ENCODE measurements at regions not wholly inside any gene's neighbourhood (a gene's known extent, or its start where the extent isn't known, plus 50 kb on each side); places are given as distances from the start of the nearest gene placed in this dataset.
"Not testable (repeated sequence)": the region's sequence is repeated elsewhere in the genome, so short reads cannot be mapped to it uniquely, and the experiment has no call there.

DNA sequence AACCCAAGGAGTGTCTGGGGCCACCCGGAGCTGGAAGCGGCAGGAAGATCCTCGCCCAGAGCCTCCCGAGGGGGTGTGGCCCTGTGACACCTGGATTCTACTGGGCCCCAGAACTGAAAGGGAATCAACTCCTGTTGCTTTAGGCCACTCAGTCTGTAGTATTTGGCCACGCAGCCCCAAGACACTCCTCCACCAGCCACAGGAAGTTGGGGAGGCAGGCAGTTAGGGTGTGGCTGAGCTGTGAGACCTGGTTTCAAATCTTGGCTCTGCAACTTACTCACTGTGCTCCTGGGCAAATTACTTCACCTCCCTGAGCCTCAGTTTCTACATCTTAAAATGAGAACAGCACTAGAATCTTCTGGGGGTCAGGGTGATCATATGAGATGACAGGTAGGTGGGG, 119.8 kb upstream of the PPP1R26 start:
- H3K9me3 ChIP-seq (ENCODE audit: control extremely low read depth in 1 of 5, control insufficient read depth in 4 of 5, insufficient read depth in 2 of 5, low read depth in 1 of 5, low read length in 4 of 5): peaks cover 0 to 2% (median 0%) of the 10 kb centered on the region in 5 experiments
- H3K27ac ChIP-seq (ENCODE audit: insufficient read depth in 1 of 2, low read depth in 1 of 2, low read length in 2 of 2, poor library complexity in 1 of 2, severe bottlenecking in 2 of 2): no peak overlapping the region
- H3K4me3 ChIP-seq (ENCODE audit: control insufficient read depth in 1 of 7, extremely low read depth in 1 of 7, insufficient read depth in 4 of 7, low read depth in 2 of 7, low read length in 6 of 7): no peak overlapping the region
- DNase-seq: no peak
- WGBS (ENCODE audit: insufficient coverage): 85% methylated on average over 5 of the region's 5 CpGs
- ChIA-PET CTCF (no interaction called here), POLR2A (no interaction called here)
- H3K27me3 ChIP-seq (replicated peaks in 2 of 5; ENCODE audit: control insufficient read depth in 4 of 5, insufficient read depth in 5 of 5, low read length in 4 of 5): peaks cover 0 to 5% (median 0%) of the 10 kb centered on the region in 5 experiments
- H3K4me1 ChIP-seq (ENCODE audit: control extremely low read depth in 1 of 4, control insufficient read depth in 4 of 4, insufficient read depth in 4 of 4, low read length in 3 of 4): no peaks in the 10 kb centered on the region
- H3K36me3 ChIP-seq (ENCODE audit: control insufficient read depth in 4 of 4, insufficient read depth in 4 of 4, low read length in 3 of 4): no peaks in the 10 kb centered on the region

GRCh38 chr9:135360617-135361016, 119.0 kb upstream of the PPP1R26 start:
- POLR2A ChIA-PET: no interaction called here

DNA sequence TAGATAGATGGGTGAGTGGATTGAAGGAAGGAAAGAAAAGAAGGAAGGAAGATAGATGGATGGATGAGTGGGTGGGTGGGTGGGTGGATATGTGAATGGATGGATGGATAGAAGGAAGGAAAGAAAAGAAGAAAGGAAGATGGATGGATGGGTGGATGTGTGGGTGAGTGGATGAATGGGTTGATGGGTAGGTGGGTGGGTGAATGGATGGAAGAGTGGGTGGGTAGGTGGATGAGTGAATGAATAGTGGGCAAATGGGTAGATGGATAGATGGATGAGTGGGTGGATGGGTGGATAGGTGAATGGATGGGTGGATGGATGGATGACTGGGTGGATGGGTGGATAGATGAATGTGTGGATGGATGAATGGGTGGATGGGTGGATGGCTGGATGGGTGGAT, 117.9 kb upstream of the PPP1R26 start:
- DNase-seq; H3K4me3 ChIP-seq (ENCODE audit: control insufficient read depth in 1 of 7, extremely low read depth in 1 of 7, insufficient read depth in 4 of 7, low read depth in 2 of 7, low read length in 6 of 7); POLR2A ChIA-PET; H3K36me3 ChIP-seq (ENCODE audit: control insufficient read depth in 4 of 4, insufficient read depth in 4 of 4, low read length in 3 of 4); H3K9me3 ChIP-seq (ENCODE audit: control extremely low read depth in 1 of 5, control insufficient read depth in 4 of 5, insufficient read depth in 2 of 5, low read depth in 1 of 5, low read length in 4 of 5); H3K27me3 ChIP-seq (replicated peaks in 2 of 5; ENCODE audit: control insufficient read depth in 4 of 5, insufficient read depth in 5 of 5, low read length in 4 of 5); CTCF ChIA-PET; H3K27ac ChIP-seq (ENCODE audit: insufficient read depth in 1 of 2, low read depth in 1 of 2, low read length in 2 of 2, poor library complexity in 1 of 2, severe bottlenecking in 2 of 2); H3K4me1 ChIP-seq (ENCODE audit: control extremely low read depth in 1 of 4, control insufficient read depth in 4 of 4, insufficient read depth in 4 of 4, low read length in 3 of 4): not testable (repeated sequence)

More at GRCh38 chr9:135360617-135361016, 119.0 kb upstream of the PPP1R26 start:
- CTCF ChIA-PET: no interaction called here
- Histone ChIP-seq H3K36me3 (ENCODE audit: control insufficient read depth in 4 of 4, insufficient read depth in 4 of 4, low read length in 3 of 4) (no peaks in the 10 kb centered on the region), H3K4me3 (ENCODE audit: control insufficient read depth in 1 of 7, extremely low read depth in 1 of 7, insufficient read depth in 4 of 7, low read depth in 2 of 7, low read length in 6 of 7) (no peak overlapping the region), H3K27me3 (replicated peaks in 2 of 5; ENCODE audit: control insufficient read depth in 4 of 5, insufficient read depth in 5 of 5, low read length in 4 of 5) (peaks cover 0 to 7% (median 0%) of the 10 kb centered on the region in 5 experiments), H3K4me1 (ENCODE audit: control extremely low read depth in 1 of 4, control insufficient read depth in 4 of 4, insufficient read depth in 4 of 4, low read length in 3 of 4) (no peaks in the 10 kb centered on the region), H3K27ac (ENCODE audit: insufficient read depth in 1 of 2, low read depth in 1 of 2, low read length in 2 of 2, poor library complexity in 1 of 2, severe bottlenecking in 2 of 2) (no peak overlapping the region), H3K9me3 (ENCODE audit: control extremely low read depth in 1 of 5, control insufficient read depth in 4 of 5, insufficient read depth in 2 of 5, low read depth in 1 of 5, low read length in 4 of 5) (peaks cover 0 to 2% (median 0%) of the 10 kb centered on the region in 5 experiments)
- DNase-seq: no peak
- WGBS (ENCODE audit: insufficient coverage): 86% methylated on average over 4 of the region's 7 CpGs

- H3K4me1 ChIP-seq (ENCODE audit: control extremely low read depth in 1 of 4, control insufficient read depth in 4 of 4, insufficient read depth in 4 of 4, low read length in 3 of 4): no peaks in the 10 kb centered on the region
- WGBS (ENCODE audit: insufficient coverage): 82% methylated on average over 6 of the region's 7 CpGs
- ChIA-PET CTCF (no interaction called here), POLR2A (no interaction called here)
- H3K27ac ChIP-seq (ENCODE audit: insufficient read depth in 1 of 2, low read depth in 1 of 2, low read length in 2 of 2, poor library complexity in 1 of 2, severe bottlenecking in 2 of 2): no peak overlapping the region
- DNase-seq: no peak
- H3K9me3 ChIP-seq (ENCODE audit: control extremely low read depth in 1 of 5, control insufficient read depth in 4 of 5, insufficient read depth in 2 of 5, low read depth in 1 of 5, low read length in 4 of 5): peaks cover 0 to 2% (median 0%) of the 10 kb centered on the region in 5 experiments
- H3K27me3 ChIP-seq (replicated peaks in 2 of 5; ENCODE audit: control insufficient read depth in 4 of 5, insufficient read depth in 5 of 5, low read length in 4 of 5): peaks cover 0 to 7% (median 0%) of the 10 kb centered on the region in 5 experiments
- no peaks in the 10 kb centered on the region for H3K36me3 ChIP-seq (ENCODE audit: control insufficient read depth in 4 of 4, insufficient read depth in 4 of 4, low read length in 3 of 4)
- no peak overlapping the region for H3K4me3 ChIP-seq (ENCODE audit: control insufficient read depth in 1 of 7, extremely low read depth in 1 of 7, insufficient read depth in 4 of 7, low read depth in 2 of 7, low read length in 6 of 7)
Measured at GRCh38 chr9:135363596-135363995, 116.0 kb upstream of the PPP1R26 start.

DNA sequence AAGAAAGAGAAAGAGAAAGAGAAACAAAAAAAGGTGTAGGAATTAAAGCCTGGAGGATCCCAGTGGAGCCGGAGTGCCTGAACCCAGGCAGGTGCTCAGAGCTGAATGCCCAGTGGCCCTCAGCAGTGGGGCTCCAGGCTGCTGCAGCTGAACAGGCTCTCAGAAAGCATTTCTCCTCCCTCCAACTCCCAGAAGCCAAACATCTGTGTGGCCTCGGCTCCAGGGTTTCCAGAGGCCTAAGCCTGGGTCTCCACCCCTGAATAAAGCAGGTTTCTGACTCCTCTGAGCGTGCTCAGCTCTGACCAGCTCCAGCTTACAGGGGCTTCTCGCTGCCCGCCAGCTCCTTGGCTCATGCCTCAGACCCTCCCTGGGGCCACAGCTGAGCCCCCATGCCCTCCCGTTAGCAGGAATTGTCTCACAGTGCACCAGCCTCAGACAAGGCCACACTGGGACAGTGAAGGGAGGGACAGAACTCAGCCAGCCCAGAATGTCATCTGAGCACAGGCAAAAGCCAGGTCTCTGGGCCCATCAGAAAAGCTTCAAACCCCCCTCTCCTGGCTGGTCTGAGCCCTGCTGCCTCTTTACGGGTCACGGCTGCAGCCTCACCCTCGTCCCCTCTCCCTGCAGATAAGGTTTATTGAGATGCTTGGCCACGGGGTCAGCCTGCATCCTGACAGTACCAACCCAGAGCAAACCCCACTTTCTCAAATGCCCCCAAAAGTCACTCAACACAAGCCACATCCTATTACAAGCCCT, 114.4 kb upstream of the PPP1R26 start:
- Histone ChIP-seq H3K27ac (ENCODE audit: insufficient read depth in 1 of 2, low read depth in 1 of 2, low read length in 2 of 2, poor library complexity in 1 of 2, severe bottlenecking in 2 of 2) (no peak overlapping the region), H3K4me1 (ENCODE audit: control extremely low read depth in 1 of 4, control insufficient read depth in 4 of 4, insufficient read depth in 4 of 4, low read length in 3 of 4) (no peaks in the 10 kb centered on the region), H3K27me3 (replicated peaks in 2 of 5; ENCODE audit: control insufficient read depth in 4 of 5, insufficient read depth in 5 of 5, low read length in 4 of 5) (peaks cover 0 to 12% (median 0%) of the 10 kb centered on the region in 5 experiments), H3K36me3 (ENCODE audit: control insufficient read depth in 4 of 4, insufficient read depth in 4 of 4, low read length in 3 of 4) (no peaks in the 10 kb centered on the region), H3K9me3 (ENCODE audit: control extremely low read depth in 1 of 5, control insufficient read depth in 4 of 5, insufficient read depth in 2 of 5, low read depth in 1 of 5, low read length in 4 of 5) (peaks cover 0 to 2% (median 0%) of the 10 kb centered on the region in 5 experiments), H3K4me3 (ENCODE audit: control insufficient read depth in 1 of 7, extremely low read depth in 1 of 7, insufficient read depth in 4 of 7, low read depth in 2 of 7, low read length in 6 of 7) (no peak overlapping the region)
- WGBS (ENCODE audit: insufficient coverage): 84% methylated on average over 9 of the region's 10 CpGs
- ChIA-PET CTCF (no interaction called here), POLR2A (no interaction called here)
- DNase-seq: no peak

DNA sequence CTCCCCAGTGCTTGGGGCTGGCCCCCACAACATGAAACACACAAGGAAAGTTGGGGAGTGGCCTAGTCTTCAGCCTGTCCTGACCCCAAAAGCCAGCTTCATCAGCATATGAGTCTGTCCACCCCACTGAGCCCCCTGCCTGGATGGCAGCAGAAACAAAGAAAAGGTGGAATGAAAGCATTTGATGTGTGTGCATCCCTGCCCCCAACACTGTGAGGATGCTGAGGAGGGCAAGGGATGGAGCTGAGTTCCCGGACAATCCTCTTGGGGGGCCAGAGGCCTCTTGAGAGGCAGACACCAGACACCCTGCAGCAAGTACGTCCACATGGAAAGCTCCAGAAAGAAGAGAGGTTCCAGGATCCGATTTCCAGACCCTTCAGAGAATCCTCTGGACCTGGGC, 113.5 kb upstream of the PPP1R26 start:
- POLR2A ChIA-PET: no interaction called here
- no peak overlapping the region for H3K27ac ChIP-seq (ENCODE audit: insufficient read depth in 1 of 2, low read depth in 1 of 2, low read length in 2 of 2, poor library complexity in 1 of 2, severe bottlenecking in 2 of 2)
- peaks cover 0 to 2% (median 0%) of the 10 kb centered on the region in 5 experiments for H3K9me3 ChIP-seq (ENCODE audit: control extremely low read depth in 1 of 5, control insufficient read depth in 4 of 5, insufficient read depth in 2 of 5, low read depth in 1 of 5, low read length in 4 of 5)
- H3K36me3 ChIP-seq (ENCODE audit: control insufficient read depth in 4 of 4, insufficient read depth in 4 of 4, low read length in 3 of 4): no peaks in the 10 kb centered on the region
- CTCF ChIA-PET: no interaction called here
- no peak overlapping the region for H3K4me3 ChIP-seq (ENCODE audit: control insufficient read depth in 1 of 7, extremely low read depth in 1 of 7, insufficient read depth in 4 of 7, low read depth in 2 of 7, low read length in 6 of 7)
- 78% methylated on average over 3 of the region's 3 CpGs for WGBS (ENCODE audit: insufficient coverage)
- H3K27me3 ChIP-seq (replicated peaks in 2 of 5; ENCODE audit: control insufficient read depth in 4 of 5, insufficient read depth in 5 of 5, low read length in 4 of 5): peaks cover 0 to 14% (median 0%) of the 10 kb centered on the region in 5 experiments
- H3K4me1 ChIP-seq (ENCODE audit: control extremely low read depth in 1 of 4, control insufficient read depth in 4 of 4, insufficient read depth in 4 of 4, low read length in 3 of 4): no peaks in the 10 kb centered on the region
- no peak for DNase-seq

DNA sequence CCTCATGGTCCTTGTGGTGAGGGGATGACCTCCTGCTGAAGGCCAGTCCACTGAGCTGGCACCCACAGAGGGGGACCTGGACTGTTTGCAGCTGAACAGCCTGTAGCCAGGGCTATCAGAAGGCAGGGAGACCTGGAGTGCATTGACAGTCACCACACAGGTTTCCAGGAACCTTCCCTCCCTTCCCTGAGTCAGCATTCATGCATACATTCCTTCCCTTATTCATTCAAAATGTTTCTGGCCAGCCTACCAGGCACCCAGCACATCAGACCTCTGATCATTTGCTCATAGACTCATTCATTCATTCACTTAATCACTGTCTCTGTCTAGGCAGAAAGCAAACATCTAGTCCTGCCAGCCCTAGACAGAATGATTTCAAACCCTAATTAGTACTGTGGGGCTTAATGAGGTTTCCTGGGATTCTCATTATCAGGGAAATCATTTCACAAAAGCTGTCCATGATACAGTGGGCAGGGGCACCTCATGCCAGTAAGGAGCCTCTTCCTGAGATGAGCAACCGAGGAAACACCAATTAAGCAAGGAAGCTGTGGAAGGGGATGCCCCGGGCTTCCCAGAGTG, 110.1 kb upstream of the PPP1R26 start:
- no peaks in the 10 kb centered on the region for H3K4me1 ChIP-seq (ENCODE audit: control extremely low read depth in 1 of 4, control insufficient read depth in 4 of 4, insufficient read depth in 4 of 4, low read length in 3 of 4)
- WGBS (ENCODE audit: insufficient coverage): 88% methylated on average over 2 of the region's 2 CpGs

More for the DNA sequence above, 110.1 kb upstream of the PPP1R26 start:
- Histone ChIP-seq H3K27me3 (replicated peaks in 2 of 5; ENCODE audit: control insufficient read depth in 4 of 5, insufficient read depth in 5 of 5, low read length in 4 of 5) (peaks cover 0 to 23% (median 2%) of the 10 kb centered on the region in 5 experiments), H3K4me3 (ENCODE audit: control insufficient read depth in 1 of 7, extremely low read depth in 1 of 7, insufficient read depth in 4 of 7, low read depth in 2 of 7, low read length in 6 of 7) (no peak overlapping the region), H3K36me3 (ENCODE audit: control insufficient read depth in 4 of 4, insufficient read depth in 4 of 4, low read length in 3 of 4) (no peaks in the 10 kb centered on the region), H3K9me3 (ENCODE audit: control extremely low read depth in 1 of 5, control insufficient read depth in 4 of 5, insufficient read depth in 2 of 5, low read depth in 1 of 5, low read length in 4 of 5) (no peaks in the 10 kb centered on the region), H3K27ac (ENCODE audit: insufficient read depth in 1 of 2, low read depth in 1 of 2, low read length in 2 of 2, poor library complexity in 1 of 2, severe bottlenecking in 2 of 2) (no peak overlapping the region)
- ChIA-PET POLR2A (no interaction called here), CTCF (no interaction called here)
- no peak for DNase-seq
